NCI-H146 (cell line): ENCODE measurements at regions not wholly inside any gene's neighbourhood (a gene's known extent, or its start where the extent isn't known, plus 50 kb on each side); places are given as distances from the start of the nearest gene placed in this dataset.
"Not testable (repeated sequence)": the region's sequence is repeated elsewhere in the genome, so short reads cannot be mapped to it uniquely, and the experiment has no call there.

ENCODE experiments used
- DNase-seq: peaks from one replicate; lab custom pipeline; 2025; lab: John Stamatoyannopoulos, UW

GRCh38 chr3:78086150-78086549 is 1046.3 kb downstream of the ROBO2 start:
- DNase-seq = no peak

- no peak for DNase-seq
These were observed 1047.2 kb downstream of the ROBO2 start for GRCh38 chr3:78087134-78087533.

DNA sequence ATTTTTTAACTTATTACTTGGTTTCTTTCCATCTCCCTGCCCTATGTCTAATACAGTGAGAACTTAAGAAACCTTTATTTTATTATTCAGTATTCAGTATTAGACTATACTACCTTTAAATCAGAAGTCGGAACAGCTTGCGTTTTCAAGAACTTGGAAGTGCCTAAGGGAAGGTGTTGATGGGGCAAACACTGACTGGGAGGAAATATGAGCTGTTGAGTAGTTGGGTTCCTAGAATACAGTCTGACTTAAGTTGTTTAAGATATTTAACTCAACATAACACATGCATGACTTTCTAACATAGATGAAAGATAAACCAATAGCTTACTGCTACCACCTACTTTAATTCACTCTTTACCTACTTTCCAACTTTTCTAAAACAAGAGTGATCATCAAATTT is 1048.1 kb downstream of the ROBO2 start:
- DNase-seq = no peak

DNA sequence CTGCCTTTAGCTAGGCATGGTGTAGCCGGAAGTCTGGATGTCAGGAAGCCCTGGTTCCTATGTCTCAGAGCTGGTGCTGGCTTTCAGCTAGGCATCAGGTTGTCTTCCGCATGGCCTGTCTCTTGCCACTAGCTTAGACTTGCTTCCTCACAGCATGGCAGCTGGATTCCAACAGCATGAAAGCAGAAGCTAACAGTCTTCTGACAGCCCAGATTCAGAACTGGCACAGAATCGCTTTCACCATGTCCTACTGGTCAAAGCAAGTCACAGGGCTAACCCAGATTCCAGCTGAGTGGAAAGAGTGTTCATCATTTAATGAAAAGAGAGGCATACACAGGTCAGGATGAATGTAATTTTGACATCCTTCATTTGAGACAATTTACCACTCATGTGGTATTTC is 1050.5 kb downstream of the ROBO2 start:
- no peak for DNase-seq

DNA sequence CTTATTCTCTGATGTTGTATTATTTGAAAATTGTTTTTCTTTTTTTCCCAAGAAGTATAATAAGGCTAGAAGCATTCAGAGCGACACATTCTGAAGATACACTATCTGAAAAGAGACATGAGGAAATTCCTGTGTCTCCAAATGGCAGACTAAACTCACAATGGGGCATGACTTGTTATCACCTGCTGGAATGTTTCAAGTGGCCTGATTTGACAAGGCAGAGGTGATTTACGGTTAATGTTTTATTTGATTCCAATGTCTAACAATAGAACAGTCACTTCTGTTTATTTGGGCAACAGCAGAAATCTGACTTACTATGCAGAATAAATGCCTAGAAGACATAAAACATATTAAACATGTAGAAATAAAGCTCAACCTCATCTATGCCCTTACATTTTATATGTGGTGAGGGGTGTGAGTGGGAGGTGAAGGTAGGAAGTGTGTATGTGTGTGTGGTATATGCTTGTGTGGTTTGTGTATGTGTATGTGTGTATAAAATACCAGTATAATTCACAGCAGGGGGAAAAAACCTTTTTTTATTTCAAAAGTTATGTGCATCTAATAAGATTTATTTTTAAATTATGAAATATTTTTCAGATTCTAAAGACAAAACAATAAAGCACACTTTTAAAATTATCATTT is 1051.7 kb downstream of the ROBO2 start:
- no peak for DNase-seq

DNA sequence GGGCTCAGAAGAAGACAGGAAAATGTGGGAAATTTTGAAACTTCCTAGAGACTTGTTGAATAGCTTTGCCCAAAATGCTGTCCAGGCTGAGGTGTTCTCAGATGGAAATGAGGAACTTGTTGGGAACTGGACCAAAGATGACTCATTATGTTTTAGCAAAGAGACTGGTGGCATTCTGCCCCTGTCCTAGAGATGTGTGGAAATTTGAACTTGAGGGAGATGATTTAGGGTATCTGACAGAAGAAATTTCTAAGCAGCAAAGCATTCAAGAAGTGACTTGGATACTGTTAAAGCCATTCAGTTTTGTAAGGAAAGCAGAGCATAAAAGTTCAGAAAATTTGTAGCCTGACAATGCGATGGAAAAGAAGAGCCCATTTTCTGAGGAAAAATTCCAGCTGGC is 1052.7 kb downstream of the ROBO2 start:
- DNase-seq = not testable (repeated sequence)

DNA sequence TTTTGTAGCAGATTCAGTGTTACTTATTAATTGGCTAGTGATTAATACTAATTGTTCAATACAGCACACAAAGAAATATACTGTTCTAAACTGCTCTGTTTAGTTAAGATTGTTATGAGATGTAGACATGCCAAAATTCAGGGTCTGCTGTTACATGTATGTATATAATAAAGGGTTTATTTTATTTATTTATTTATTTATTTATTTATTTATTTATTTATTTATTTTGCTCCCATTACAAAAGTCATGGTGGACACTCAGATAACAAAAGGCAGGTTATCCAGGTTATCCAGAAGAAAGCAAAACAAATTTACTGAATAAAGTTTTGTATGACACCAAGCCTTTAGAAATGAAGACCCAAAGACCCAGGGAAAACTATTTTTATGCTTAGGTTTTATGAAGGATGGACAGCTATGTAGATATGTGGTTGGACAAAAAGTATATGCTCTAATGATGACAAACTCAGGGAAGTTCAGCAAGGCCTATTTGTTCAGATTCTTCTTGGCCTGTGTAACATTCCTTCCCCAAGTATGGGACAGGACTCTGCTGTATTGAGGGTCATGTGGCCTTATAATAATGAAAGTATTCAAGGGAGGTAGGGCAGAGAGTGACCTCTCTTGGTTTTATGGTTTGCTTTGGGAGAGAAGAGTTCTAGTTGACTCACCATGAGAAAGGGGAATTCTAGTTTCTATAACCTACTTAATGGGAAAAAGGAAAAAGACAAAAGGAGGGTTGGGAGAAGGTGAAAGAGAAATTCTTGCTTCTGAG is 1056.8 kb downstream of the ROBO2 start:
- no peak for DNase-seq

DNA sequence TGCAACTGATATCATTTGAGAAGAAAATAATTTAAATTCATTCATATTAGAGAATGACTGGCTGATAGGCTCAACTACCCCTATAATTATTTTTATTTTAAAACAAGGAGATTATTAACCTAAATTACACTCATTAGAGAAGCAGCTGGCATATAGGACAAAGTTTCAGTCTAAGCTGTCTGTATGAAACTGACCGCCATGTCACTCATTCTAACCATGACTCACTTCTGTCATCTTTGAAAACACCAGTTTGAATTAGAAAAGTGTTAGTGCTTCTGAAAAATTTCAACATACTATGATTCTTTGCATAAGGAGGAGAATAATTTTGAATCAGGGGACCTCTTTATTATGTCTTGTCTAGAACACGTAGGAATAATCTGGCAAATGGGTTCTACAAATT is 1058.5 kb downstream of the ROBO2 start:
- no peak for DNase-seq

- DNase-seq = no peak
These were observed 1061.5 kb downstream of the ROBO2 start for GRCh38 chr3:78101384-78101783.

GRCh38 chr3:78108269-78108961 is 1068.5 kb downstream of the ROBO2 start:
- not testable (repeated sequence) for DNase-seq

- peak; percentile 77 for DNase-seq
These were observed 1072.6 kb downstream of the ROBO2 start for GRCh38 chr3:78112291-78113010.

DNA sequence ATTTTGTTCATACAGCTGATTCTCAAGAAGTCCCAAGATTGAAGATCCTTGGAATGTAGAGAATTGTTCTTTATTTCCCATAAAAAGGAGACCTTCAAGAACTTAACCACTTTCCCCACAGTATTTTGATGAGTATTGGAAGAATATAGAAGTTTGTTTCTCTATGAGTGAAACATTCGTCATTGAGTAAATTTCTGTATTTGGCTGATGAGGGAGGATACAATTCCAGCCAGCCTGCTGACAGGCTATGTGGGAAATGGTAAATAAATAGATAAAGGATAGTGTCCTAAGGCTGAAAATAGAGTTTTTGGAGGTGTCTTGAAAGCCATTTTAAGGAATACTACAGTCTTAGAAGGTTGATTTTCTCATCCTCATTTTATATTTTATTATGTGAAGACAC is 1076.1 kb downstream of the ROBO2 start:
- DNase-seq = no peak

DNA sequence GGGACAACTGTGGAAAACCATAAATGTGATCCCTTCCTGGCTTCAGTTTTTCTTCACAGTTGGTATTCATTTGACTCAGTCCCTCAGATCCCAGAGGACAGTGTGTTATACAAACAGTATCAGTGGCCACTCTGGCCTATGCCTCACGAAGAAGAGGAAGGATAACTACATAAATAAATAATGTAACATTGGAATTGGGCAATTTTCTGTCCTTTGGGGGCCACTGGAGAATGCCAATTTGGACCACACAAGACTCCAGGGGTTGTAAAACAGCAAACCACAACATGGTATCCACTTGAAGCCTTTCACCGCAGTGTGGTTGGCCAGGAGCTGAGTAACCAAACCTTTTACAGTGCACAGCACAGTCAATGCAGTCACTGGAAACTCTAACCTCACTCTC is 1077.0 kb downstream of the ROBO2 start:
- DNase-seq = no peak

DNA sequence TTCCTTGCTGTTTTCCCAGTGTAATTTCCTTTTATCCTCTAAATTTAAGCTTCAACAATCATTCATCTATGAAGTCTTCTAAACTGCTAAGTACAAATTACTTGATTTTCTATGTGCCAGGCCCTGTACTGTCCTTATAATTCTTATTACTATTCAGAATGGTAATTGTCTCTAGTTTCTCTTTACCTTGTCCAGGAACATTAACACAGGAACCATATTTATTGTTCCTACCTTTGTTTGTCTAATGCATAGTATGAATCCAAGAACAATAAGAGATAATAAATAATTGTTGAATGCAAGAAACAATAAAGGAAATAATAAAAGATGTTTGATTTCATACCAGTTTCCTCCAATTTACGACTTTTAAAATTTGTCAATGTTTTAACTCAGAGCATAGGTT is 1083.2 kb downstream of the ROBO2 start:
- DNase-seq = no peak

DNA sequence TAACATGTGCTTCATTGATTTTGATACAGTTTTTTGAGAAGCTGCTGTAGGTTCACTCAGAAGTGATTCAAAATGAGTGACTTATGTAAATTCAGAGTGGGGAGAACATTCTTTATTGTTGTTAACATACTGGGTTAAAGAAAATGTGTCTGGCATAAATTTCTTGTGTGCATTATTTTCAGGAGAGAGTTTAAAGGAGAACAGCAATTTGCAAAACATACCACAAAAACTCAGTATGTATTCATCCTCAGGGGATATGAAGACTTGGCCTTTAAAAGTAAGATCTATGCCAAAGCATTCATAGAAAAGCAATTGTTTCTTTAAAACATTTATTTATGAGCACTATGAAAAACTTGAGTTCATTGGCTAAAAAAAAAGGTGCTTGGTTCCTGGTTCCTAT is 1089.8 kb downstream of the ROBO2 start:
- no peak for DNase-seq

- no peak for DNase-seq
These were observed 1090.9 kb downstream of the ROBO2 start for GRCh38 chr3:78130741-78131290.

- DNase-seq = no peak
These were observed 1094.6 kb downstream of the ROBO2 start for GRCh38 chr3:78134496-78134895.

GRCh38 chr3:78139166-78139565 is 1099.3 kb downstream of the ROBO2 start:
- DNase-seq = no peak

DNA sequence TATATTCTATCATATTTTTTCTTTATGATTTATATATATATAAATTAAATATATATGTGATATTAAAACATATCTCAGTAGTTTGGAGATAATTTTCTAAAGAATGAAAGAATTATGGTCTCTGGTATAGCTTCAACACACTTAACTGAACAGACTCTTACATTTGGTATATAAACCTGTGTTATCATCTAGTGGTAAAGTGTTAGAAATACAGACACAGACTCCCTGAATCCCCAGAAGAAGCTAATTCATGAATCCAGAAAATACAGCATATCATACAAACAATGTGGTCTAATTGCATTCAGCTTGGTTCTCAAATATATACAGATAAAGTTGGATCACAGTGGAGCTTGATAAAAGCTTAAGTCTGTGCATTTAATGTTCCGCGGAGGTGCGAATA is 1100.4 kb downstream of the ROBO2 start:
- no peak for DNase-seq

DNA sequence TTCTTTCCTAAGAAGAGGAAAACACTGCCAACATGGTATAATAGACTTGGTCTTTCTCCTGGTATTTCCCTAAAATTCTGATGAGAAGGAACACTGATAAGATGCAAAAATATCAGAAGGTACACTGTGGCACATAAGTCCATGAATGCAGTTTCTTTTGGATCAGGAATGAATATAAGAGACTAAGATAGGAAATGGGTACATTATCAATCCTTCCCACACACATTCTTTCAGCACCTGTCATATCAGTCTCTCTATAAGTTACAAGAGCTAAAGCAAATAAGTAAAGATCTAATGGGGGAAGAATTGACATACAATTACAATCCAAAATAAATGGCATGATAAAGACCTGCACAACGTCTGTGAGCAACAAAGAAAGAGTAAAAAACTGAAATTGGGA is 1101.0 kb downstream of the ROBO2 start:
- DNase-seq = no peak

DNA sequence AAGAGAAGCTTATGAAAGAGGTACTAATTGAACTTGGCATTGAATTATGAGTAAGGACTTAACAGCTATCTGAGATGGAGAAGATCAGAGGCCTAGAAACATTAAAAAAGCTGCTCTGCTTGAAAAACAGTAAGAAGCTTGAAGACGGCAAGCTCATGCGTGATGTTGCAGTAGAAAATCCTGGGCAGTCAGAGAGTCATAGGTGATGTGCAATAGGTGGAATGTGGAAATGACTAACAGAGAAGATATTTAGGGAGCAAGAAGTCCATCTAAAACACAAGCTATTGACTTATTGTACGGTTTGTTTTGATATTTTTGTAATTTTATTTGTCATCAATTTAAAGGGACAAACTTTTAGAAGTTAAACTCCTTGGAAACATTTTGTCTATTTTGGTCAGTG is 1101.4 kb downstream of the ROBO2 start:
- DNase-seq = no peak

DNA sequence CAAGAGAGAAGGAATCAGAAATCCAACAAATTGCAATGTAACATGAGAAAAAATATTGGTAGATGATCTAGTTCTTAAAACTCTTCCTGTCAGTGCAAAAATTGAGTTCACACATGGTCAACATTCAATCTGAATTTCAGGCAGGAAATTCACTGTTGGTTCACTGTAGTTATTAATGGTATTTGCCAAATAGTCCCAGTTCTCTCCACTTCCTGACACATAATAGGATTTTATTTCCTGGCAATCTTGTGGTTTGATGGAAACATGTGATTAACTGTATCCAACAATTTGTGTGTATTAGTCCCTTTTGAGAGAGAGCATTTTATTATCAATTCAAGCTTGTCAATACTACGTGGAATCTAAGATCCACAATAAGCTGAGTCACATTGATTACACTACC is 1103.1 kb downstream of the ROBO2 start:
- DNase-seq = no peak
